HEK293T (cell line): ENCODE measurements at regions not wholly inside any gene's neighbourhood (a gene's known extent, or its start where the extent isn't known, plus 50 kb on each side); places are given as distances from the start of the nearest gene placed in this dataset.

Experiments used
- BHLHE40 ChIP-seq: fragments of 450-650 bp; IDR thresholded peaks from 2 replicates; pipeline ENCODE4 v1.6.1; 2016; ENCODE audit warnings: mild to moderate bottlenecking, moderate library complexity, borderline replicate concordance
- CTBP1 ChIP-seq: fragments of 450-650 bp; IDR thresholded peaks from 2 replicates; pipeline ENCODE4 v1.6.1; 2016; ENCODE audit warnings: borderline replicate concordance
- L3MBTL2 ChIP-seq: fragments of 450-650 bp; conservative IDR thresholded peaks from 2 replicates; pipeline ENCODE4 v1.6.1; 2016; ENCODE audit warnings: mild to moderate bottlenecking
- SP1 ChIP-seq: fragments of 450-650 bp; IDR thresholded peaks from 2 replicates; pipeline ENCODE4 v1.6.1; 2017
- SUZ12 ChIP-seq: fragments of 450-650 bp; IDR thresholded peaks from 2 replicates; pipeline ENCODE4 v1.6.1; 2016; ENCODE audit warnings: mild to moderate bottlenecking

- TF ChIP-seq BHLHE40 (no peak), SP1 (no peak), SUZ12 (no peak), CTBP1 (no peak), L3MBTL2 (no peak)
Observed at GRCh38 chr13:85076343-85076742, 722.9 kb downstream of the SLITRK6 start.
